Limb (tissue), 2 donors: ENCODE measurements at regions not wholly inside any gene's neighbourhood (a gene's known extent, or its start where the extent isn't known, plus 50 kb on each side); places are given as distances from the start of the nearest gene placed in this dataset.
"Not testable (repeated sequence)": the region's sequence is repeated elsewhere in the genome, so short reads cannot be mapped to it uniquely, and the experiment has no call there.

Source experiments
- DNase-seq, 2 donors: peaks; one replicate each; pipeline ENCODE4 v3.0.0-alpha.2; 2016; ENCODE audit errors: extremely low spot score in 2 of 2

DNA sequence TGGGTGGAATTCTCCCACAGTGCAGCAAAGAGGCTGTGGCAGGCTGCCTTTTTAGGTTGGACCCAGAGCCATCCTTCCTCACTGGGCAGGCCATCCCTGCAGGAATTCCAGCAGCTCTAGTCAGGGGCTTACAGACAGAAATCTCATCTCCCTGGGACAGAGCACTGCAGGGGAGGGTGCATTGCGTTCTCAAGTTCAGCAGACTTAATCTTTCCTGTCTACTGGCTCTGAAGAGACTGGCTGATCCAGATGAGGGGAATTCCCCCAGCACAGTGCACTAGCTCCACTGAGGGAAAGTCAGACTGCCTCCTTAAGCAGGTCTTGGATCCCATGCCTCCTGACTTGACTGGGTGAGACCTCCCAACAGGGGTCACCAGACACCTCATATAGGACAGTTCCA is 899.7 kb upstream of the VRK2 start:
- DNase-seq = no peak

DNA sequence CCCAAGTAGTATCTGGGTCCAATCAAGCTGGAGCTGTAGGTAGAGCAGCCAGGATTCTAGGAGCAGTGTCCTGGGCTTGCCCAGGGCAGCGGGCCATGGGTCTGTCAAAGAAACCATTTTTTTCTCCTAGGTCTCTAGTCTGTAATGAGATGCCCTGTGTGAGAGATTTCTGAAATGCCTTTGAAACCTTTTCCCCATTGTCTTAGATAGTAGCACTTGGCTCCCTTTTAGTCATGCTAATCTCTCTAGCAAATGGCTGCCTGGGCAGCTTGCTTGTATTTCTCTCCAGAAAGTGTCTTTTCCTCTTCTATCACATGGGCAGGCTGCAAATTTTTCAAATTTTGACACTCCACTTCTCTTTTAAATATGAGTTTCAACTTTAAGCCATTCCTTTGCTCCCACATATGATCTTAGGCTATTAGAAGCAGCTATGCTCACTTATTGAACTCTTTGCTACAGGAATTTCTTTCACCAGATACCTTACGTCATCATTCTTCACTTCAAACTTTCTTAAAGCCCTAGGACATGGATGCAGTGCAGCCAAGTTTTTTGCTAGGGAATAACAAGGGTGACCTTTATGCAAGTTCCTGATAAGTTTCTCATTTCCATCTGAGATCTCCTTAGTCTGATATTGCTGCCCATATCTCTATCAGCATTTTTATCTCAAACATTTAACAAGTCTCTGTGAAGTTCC is 890.2 kb upstream of the VRK2 start:
- DNase-seq = no peak

DNA sequence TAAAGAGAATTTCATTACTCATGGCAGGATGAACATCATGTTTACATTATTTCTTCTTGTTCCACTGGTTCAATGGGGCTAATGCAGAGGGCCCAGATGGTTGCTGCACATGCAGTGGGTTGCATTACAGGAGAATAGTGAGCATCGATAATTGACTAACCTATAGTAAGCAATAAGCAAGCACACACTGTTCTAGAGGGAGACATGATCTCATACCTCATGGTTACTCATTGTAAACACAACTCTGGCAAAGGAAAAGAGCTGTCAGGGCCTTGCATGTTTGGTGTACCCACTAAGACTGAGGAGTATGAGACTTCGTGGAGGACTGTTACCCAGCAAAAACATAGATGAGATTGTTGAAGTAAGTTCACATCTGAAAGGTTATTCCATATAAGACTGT is 885.6 kb upstream of the VRK2 start:
- no peak for DNase-seq

DNA sequence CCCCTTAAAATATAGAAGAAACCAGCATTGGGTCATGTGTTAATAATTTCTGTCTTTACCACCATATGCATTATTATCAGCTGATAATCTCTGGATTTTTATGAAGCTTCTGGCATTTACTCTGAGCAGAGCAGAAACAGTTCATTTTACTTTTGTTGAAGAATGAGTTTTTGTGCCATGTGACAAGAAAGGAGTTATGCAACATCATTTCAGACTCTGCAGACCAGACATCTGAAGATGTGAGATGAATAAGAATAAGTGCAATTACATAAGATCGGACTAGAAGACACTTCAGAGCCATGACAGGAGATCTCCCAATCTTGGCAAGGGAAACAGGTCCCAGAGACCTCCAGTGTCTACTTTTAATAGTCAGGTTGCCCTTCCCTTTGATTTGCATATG is 869.4 kb upstream of the VRK2 start:
- no peak for DNase-seq

DNA sequence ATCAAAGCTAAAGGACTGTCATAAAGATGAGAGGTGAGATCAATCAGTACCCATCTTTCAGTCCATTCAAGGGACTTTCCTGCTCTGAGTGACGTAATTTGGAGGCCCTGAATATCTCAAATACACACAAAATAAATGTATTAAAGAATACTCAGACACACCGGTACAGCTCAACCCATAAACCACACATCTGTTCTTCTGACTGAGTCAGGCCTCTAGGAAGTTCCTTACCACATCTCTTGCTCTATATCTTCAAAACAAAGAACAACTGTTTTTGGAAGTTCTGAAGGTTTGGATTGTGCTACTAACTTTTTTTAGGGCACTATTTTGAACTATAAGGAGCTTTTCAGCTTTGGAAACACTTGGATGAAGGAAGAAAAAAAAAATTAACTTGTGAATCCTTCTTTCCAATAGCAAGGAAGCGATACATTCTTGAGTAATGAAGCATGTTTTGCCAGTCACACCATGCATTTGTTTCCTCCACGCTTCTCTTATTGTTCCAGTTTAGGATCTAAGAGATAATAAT is 866.5 kb upstream of the VRK2 start:
- DNase-seq = no peak

DNA sequence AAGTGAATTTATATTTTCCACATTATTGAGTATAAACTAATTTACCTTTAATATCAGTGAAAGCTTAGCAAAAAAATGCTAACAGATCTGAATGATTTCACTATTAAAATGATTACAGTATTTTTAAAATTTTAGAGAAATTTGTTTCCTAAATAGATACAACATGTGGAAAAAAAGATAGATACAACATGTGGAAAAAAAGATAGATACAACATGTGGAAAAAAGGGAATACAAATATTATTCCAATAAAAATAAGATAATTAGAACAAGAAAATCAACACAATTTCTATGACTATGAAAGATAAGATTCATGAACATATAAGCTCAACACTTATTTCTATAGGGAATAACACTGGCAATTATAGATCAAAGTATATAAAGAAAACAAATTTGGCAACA is 865.9 kb upstream of the VRK2 start:
- no peak for DNase-seq

DNA sequence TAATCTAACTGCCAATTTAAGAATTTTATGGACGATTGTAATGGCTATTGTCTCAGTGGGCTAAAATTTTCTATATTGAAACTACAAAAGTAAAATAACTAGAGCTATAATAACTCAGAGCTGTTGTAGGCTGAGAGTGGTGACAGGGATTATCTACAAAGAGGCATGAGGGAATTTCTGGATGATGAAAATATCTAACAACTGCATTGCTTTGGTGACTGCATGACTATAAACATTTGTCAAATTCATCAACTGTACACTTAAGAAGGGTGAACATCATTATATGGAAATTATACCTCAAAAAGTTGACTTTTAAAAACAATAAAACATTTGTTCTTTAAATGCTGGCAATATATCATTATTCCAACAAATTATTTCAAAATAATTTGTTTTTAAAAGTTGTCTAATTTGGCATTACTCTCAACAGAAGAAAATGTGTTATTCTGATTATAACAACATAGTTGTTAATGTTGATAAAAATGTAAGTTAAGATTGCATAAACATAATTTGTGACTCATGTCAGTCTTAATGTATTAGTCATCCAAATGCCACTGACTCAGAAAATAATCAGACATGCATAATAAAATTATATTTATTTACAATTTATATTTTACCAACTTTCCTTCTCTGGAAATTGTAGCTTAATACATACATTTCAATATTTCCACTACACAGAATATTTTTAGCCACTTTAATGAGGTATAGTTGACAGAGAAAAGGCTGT is 865.1 kb upstream of the VRK2 start:
- DNase-seq = no peak

DNA sequence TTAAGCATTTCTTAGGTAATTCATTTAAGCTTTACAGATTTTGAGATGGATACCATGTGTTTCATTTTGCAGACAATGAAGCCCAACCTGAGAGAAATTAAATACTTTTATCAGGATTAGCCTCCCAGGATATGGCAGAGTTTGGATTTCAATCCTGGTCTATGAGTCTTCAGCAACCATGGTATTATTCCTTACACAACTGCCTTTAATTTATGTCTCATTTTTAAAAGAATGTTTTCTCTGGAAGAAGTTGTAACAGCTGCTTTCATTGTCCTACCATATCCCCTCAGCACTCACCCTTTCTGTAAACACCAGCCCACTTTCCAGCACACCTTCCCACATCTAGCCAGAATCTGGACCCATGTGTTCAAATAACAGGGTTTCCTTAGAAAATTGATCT is 863.7 kb upstream of the VRK2 start:
- no peak for DNase-seq

DNA sequence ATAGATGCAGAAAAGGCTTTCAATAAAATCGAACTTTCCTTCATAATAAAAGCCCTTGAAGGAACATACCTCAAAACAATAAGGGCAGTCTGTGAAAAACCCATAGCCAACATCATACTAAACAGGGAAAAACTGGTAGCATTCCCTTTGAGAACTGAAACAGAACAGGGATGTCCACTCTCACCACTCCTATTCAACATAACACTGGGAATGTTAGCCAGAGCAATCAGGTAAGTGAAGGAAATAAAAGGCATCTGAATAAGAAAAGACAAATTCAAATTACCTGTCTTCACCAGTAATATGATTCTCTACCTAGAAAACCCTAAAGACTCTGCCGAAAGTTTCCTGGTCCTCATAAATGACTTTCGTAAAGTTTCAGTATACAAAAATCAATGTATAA is 861.0 kb upstream of the VRK2 start:
- no peak for DNase-seq

DNA sequence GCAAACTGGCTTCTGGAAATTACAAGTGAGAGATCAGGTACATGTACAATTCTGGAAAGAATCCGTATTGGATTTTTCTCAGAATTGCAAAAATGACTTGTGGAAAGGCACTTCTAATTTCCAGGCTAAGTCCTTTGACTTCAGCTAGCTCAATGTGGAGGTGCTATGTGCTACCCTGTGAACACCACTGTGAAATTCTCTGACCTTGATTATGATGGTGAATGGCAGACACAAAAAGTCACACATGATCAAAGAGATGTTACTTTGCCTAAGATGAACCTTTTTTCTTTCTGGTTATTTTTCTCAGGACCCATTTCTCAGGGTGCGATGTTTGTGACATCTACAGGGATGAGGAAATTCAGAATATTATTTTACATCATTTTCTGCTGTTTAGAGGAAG is 856.6 kb upstream of the VRK2 start:
- no peak for DNase-seq

DNA sequence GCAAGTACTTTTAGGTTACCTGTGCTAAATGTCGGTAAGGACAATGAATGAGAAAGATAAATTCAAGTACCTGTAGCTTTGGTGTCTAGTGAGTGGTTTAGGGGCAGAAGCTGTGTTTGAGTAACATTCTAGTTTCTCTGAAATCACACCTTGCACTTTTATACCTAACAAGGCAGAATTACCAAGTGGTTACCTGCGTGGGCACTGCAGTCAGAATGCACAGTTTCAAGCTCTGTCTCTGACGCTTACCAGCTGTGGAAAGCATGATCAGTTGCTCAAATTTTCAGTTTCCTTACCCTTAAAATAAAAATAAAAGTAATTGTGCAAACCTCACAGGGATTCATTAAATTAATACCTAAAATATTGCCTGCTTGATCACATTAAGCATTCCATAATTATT is 846.9 kb upstream of the VRK2 start:
- DNase-seq = no peak

DNA sequence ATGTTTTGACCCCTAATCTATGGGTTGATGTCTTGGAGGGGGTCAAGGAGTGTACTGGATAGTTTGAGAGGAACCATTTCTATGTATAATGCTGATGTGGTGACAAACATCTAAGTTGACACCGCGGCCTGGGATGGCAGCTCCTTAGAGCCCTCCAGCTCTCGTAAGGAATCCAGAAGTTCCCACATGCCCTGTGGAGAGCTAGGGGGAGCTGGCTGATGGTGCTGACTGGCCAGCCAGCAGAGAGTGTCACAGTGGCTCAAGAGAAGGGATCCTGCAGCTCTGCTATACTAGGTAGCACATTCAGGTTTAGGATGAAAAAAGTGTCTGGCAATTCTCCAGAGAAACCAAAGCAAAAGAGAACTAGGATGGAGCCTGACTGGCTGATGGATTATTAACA is 842.2 kb upstream of the VRK2 start:
- no peak for DNase-seq

DNA sequence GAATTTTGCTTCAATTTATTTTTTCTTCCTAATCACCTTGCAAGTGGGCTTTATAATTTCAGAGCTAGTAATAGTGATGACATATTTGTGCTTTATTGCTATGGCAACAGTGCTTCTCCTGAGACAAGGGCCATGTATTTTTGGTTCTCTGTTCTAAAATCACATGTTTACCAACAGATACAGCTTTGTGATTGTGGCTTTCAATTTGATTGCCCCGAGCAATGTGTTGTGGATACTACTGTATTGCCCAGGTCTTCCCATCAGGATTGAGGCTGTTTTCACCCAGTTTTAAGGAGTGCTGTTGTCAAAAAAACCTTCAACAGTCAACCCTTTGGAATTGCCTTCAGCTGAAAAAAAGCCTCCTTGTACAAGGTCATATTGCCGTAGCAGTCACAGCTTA is 841.4 kb upstream of the VRK2 start:
- DNase-seq = no peak

DNA sequence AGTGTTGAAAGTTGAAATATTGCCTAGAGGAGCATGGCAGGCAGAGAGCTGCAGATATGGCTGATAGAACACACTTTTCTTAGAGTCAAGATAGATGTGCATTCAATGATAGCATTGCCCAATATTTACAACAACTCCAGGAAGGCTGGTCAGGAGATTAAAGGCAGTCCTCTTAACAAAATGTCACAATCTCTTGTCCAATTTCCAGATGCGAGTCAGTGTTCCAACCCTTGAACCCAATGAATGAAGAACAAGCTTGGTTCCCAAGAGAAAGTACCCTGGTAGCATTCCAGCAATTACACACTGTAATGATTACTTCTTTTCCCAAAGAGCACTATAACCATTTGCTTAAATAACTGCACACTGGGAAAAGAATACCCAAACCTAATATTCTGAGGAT is 839.4 kb upstream of the VRK2 start:
- DNase-seq = no peak

DNA sequence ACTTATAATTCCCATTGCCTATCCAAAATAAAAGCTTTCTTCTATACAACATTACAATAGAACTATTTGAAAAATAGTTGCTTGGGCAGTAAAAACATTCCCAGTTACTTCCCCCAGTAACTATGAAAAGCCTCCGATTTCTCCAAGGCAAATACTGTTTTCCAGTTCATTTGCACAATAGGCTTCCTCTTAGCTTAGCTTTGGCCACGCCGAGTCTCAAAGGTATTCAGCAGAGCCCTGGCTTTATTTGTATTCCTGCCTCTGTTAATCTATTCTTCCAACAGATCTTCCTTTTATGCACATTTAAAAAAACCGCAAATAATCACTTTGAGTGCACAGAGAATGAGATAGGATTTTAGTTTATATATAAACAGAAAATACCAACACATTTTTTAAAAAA is 836.8 kb upstream of the VRK2 start:
- no peak for DNase-seq

DNA sequence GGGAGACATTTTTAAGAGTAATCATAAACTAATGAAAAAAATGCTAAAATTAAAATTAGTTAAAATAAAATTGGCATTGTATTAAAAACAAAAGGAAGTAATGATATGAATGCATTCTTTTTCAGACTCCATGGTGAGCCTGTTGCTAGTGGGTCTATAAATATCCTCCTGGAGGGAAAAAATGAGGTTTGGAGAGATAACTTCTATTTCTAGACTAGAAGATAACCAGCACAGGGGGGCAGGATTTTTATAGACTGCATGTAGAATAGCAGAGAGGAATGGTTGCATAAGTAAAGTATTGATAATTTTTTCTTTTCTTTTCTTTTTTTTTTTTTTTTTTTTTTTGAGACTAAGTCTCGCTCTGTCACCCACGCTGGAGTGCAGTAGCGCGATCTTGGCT is 835.8 kb upstream of the VRK2 start:
- no peak for DNase-seq

DNA sequence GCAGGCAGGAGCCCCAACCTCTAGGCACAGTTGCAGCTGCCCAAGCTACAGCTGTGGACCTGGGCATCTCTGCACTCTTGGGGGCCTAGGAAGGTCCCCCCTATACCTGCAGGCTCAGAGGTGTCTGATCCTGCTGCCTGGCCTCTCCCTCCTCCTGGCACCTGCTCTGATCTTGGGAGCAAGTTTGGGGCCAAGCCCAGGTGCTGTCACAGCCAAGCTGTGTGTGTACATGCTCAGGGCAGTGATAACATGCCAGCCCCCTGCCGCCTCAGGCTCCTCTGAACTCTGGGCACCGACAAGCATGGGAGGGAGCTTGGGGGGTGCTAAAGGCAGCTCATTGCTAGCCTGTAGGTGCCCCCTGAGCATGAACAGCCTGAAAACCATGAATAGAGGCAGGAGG is 829.6 kb upstream of the VRK2 start:
- DNase-seq = no peak

DNA sequence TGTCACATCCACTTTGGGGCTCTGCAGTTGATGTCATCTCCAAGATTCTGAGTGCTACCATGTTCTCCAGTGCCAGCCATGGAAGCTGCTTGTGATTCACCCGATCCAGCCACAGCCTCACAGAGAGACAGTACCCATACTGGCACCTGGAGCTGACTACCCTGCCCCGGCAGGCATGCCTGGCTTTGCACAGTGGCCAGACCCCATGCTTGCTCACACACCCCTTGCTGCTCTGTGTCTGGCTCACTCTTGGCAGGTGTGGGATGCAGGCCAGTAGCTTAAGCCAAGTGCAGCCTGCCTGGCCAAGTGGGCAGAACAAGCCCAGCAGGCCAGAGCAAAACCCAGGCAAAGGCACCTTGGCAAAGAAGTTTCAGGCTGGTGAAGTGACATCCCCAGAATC is 828.4 kb upstream of the VRK2 start:
- no peak for DNase-seq

DNA sequence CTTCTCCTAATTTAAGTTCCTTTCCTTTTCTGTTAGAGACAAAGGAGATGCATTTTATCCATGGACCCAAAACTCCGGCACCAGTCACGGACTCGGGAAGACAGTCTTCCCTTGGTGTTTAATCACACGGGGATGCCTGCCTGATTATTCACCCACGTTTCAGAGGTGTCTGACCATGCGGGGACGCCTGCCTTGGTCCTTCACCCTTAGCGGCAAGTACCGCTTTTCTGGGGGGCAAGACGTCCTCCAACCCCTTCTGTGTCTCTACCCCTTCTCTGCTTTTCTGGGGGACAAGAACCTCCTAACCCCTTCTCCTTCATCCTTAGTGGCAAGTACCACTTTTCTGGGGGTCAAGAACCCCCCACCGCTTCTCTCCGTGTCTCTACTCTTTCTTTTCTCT is 816.9 kb upstream of the VRK2 start:
- DNase-seq = not testable (repeated sequence)

DNA sequence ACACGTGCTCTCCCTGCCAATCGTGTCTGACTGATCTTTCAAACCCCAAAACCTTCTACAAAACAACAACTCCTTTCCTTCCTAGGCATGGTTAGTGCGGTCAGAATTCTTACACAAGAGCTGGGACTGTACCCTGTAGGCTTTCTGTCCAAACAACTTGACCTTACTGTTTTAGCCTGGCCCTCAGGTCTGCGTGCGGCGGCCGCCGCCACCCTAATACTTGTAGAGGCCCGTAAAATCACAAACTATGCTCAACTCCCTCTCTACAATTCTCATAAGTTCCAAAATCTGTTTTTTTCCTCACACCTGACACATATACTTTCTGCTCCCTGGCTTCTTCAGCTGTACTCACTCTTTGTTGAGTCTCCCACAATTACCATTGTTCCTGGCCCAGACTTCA is 814.3 kb upstream of the VRK2 start:
- not testable (repeated sequence) for DNase-seq

DNA sequence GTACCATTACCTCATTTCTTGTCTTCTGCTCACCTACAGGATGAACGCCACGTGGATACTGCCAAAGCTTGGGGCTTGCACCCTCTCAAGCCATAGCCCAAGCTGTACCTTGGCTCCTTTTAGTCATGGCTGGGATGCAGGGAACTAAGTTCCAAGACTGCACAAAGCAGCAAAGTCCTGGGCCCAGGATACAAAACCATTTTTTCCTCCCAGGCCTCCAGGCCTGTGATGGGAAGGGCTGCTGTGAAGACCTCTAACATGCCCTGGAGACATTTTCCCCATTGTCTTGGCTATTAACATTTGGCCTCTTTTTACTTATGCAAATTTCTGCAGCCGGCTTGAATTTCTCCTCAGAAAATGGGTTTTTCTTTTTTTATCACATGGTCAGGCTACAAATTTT is 795.1 kb upstream of the VRK2 start:
- DNase-seq = not testable (repeated sequence)

DNA sequence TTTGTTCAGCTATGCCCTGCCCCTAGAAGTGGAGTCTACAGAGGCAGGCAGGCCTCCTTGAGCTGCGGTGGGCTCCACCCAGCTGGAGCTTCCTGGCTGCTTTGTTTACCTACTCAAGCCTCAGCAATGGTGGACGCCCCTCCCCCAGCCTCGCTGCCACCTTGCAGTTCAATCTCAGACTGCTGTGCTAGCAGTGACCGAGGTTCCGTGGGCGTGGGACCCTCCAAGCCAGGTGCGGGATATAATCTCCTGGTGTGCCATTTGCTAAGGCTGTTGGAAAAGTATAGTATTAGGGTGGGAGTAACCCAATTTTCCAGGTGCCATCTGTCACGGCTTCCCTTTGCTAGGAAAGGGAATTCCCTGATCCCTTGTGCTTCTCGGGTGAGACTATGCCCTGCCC is 770.2 kb upstream of the VRK2 start:
- not testable (repeated sequence) for DNase-seq

DNA sequence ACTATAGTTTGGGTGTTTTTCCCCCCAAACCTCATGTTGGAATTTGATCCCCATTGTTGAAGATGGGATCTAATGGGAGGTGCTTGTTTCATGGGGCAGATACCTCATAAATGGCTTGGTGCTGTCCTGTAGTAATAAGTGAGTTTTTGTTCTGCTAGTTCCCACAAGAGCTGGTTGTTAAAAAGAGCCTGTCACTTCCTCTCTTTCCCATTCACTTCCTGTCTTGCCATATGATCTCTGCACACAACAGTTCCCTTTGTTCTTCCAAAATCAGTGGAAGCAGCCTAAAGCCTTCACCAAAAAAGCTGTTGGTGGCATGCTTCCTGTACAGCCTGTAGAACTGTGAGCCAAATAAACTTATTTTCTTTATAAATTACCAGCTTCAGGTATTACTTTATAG is 768.2 kb upstream of the VRK2 start:
- DNase-seq = no peak
